Immature natural killer cell (primary cell): ENCODE measurements at regions not wholly inside any gene's neighbourhood (a gene's known extent, or its start where the extent isn't known, plus 50 kb on each side); places are given as distances from the start of the nearest gene placed in this dataset.

Experiments
- DNase-seq, 3 donors: peaks; one replicate each; pipeline ENCODE4 v3.0.0; 2022; ENCODE audit warnings: mixed read lengths in 1 of 3
- H3K27ac Mint-ChIP-seq, 6 donors: one replicate each; pipeline ENCODE4 v1.8.0; 2020; ENCODE audit warnings: mixed read lengths in 6 of 6, mild to moderate bottlenecking in 5 of 6, inconsistent platforms in 4 of 6, moderate library complexity in 3 of 6
- H3K27me3 Mint-ChIP-seq, 3 donors: one replicate each; pipeline ENCODE4 v1.8.0; 2020 to 2021; ENCODE audit warnings: low read depth in 3 of 3, mild to moderate bottlenecking in 3 of 3, mixed read lengths in 3 of 3, moderate library complexity in 3 of 3, inconsistent platforms in 1 of 3
- H3K36me3 Mint-ChIP-seq, 3 donors: one replicate each; pipeline ENCODE4 v1.8.0; 2020; ENCODE audit warnings: mixed read lengths in 3 of 3, inconsistent platforms in 2 of 3, mild to moderate bottlenecking in 2 of 3
- H3K4me1 Mint-ChIP-seq, 2 donors: one replicate each; pipeline ENCODE4 v1.8.0; 2020; ENCODE audit warnings: inconsistent platforms in 2 of 2, mild to moderate bottlenecking in 2 of 2, mixed read lengths in 2 of 2, moderate library complexity in 1 of 2
- H3K4me3 Mint-ChIP-seq, 5 donors: one replicate each; pipeline ENCODE4 v1.8.0; 2020; ENCODE audit warnings: mild to moderate bottlenecking in 5 of 5, mixed read lengths in 5 of 5, inconsistent platforms in 3 of 5, moderate library complexity in 3 of 5
- H3K9me3 Mint-ChIP-seq, 6 donors: one replicate each; pipeline ENCODE4 v1.8.0; 2020; ENCODE audit warnings: mild to moderate bottlenecking in 6 of 6, mixed read lengths in 6 of 6, inconsistent platforms in 4 of 6, moderate library complexity in 3 of 6

GRCh38 chr21:16768096-16768495, 744.7 kb upstream of the CXADR start:
- Mint-ChIP-seq H3K4me1 (no peaks in the 10 kb centered on the region), H3K4me3 (no peak overlapping the region), H3K9me3 (peaks cover 4 to 54% (median 26%) of the 10 kb centered on the region in 6 donors), H3K27ac (no peak overlapping the region), H3K36me3 (peaks cover 0 to 5% (median 0%) of the 10 kb centered on the region in 3 donors), H3K27me3 (no peaks in the 10 kb centered on the region)
- no peak for DNase-seq

GRCh38 chr21:16770266-16770665, 742.6 kb upstream of the CXADR start:
- peaks cover 2 to 62% (median 27%) of the 10 kb centered on the region in 6 donors for H3K9me3 Mint-ChIP-seq
- no peak overlapping the region for H3K27ac Mint-ChIP-seq
- no peak overlapping the region for H3K4me3 Mint-ChIP-seq
- no peaks in the 10 kb centered on the region for H3K27me3 Mint-ChIP-seq
- no peaks in the 10 kb centered on the region for H3K4me1 Mint-ChIP-seq
- DNase-seq: no peak
- peaks cover 0 to 5% (median 0%) of the 10 kb centered on the region in 3 donors for H3K36me3 Mint-ChIP-seq

DNA sequence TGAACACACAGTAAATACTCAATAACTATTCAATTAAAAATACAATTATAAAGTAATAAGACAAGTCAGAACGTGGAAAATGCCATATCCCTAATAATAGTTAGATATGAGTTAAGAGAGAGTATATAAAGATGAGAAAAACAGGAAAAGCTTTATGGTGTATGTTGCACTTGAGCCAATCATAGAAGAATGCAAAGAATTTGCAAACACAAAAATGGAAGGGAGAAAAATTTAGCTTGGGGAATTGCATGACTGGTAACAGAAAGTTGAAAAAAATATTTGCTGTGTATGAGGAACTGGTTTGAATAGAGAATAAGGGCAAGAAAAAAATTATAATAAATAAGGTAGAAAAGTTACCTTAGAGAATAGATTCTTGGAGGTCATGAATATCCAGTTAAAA, 739.6 kb upstream of the CXADR start:
- no peak for DNase-seq
- Mint-ChIP-seq H3K4me3 (no peak overlapping the region), H3K27me3 (no peaks in the 10 kb centered on the region), H3K27ac (no peak overlapping the region), H3K9me3 (peaks cover 2 to 56% (median 29%) of the 10 kb centered on the region in 6 donors), H3K36me3 (peaks cover 0 to 5% (median 0%) of the 10 kb centered on the region in 3 donors), H3K4me1 (no peaks in the 10 kb centered on the region)

DNA sequence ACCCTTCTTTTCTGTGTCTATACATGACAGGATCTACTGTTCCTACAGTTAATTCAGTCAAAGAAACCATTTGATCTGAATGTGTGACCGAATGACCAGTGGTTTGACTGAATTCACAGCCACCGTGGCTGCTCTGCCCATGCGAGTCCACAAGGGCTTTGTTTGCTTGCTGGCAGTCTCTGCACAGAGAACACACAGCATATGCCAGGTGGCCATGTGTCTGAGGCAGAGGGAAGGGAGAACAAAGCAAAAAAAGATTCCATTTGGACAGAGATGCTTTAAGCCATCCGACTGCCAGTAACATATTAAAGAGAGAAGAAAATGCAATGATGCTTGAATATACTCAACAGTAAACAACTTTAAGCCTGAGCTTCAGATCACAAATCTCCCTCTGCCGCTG, 737.8 kb upstream of the CXADR start:
- no peak overlapping the region for H3K27ac Mint-ChIP-seq
- peaks cover 0 to 5% (median 0%) of the 10 kb centered on the region in 3 donors for H3K36me3 Mint-ChIP-seq
- H3K4me1 Mint-ChIP-seq: no peaks in the 10 kb centered on the region
- DNase-seq: no peak
- H3K4me3 Mint-ChIP-seq: no peak overlapping the region
- H3K9me3 Mint-ChIP-seq: peaks cover 6 to 65% (median 38%) of the 10 kb centered on the region in 6 donors
- H3K27me3 Mint-ChIP-seq: no peaks in the 10 kb centered on the region

GRCh38 chr21:16777041-16777720, 735.7 kb upstream of the CXADR start:
- H3K27me3 Mint-ChIP-seq: no peaks in the 10 kb centered on the region
- H3K4me3 Mint-ChIP-seq: no peak overlapping the region
- peaks cover 11 to 69% (median 48%) of the 10 kb centered on the region in 6 donors for H3K9me3 Mint-ChIP-seq
- H3K36me3 Mint-ChIP-seq: peaks cover 0 to 5% (median 0%) of the 10 kb centered on the region in 3 donors
- DNase-seq: no peak
- H3K27ac Mint-ChIP-seq: no peak overlapping the region
- H3K4me1 Mint-ChIP-seq: no peaks in the 10 kb centered on the region

DNA sequence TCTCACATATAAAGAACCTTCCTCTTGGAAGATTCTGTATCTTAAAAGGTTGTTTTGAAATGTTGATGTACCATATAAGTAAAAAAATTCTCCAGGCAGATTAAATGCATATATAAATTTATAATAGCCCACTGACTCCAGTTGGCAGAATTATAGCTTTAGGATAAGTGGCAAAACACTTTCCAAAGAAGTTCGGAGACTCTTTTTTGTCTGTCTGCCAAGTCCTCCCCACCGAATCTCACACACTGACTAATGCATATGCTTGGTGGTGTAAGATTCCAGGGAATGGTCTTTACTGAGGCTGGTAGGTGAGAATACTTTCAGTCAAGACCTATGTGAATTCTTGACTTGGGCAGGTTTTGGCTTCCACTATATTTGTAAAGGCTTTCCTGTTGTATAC, 724.3 kb upstream of the CXADR start:
- peaks cover 14 to 56% (median 24%) of the 10 kb centered on the region in 6 donors for H3K9me3 Mint-ChIP-seq
- no peak overlapping the region for H3K27ac Mint-ChIP-seq
- no peak for DNase-seq
- no peak overlapping the region for H3K4me3 Mint-ChIP-seq
- H3K4me1 Mint-ChIP-seq: no peaks in the 10 kb centered on the region
- H3K36me3 Mint-ChIP-seq: no peaks in the 10 kb centered on the region
- no peaks in the 10 kb centered on the region for H3K27me3 Mint-ChIP-seq

GRCh38 chr21:16789636-16790035, 723.2 kb upstream of the CXADR start:
- Mint-ChIP-seq H3K36me3 (no peaks in the 10 kb centered on the region), H3K27me3 (no peaks in the 10 kb centered on the region), H3K27ac (no peak overlapping the region), H3K4me3 (no peak overlapping the region), H3K9me3 (peaks cover 7 to 46% (median 17%) of the 10 kb centered on the region in 6 donors), H3K4me1 (no peaks in the 10 kb centered on the region)
- DNase-seq: no peak

- no peak for DNase-seq
- no peak overlapping the region for H3K4me3 Mint-ChIP-seq
- H3K27me3 Mint-ChIP-seq: no peaks in the 10 kb centered on the region
- no peaks in the 10 kb centered on the region for H3K4me1 Mint-ChIP-seq
- no peaks in the 10 kb centered on the region for H3K36me3 Mint-ChIP-seq
- H3K9me3 Mint-ChIP-seq: peaks cover 0 to 32% (median 13%) of the 10 kb centered on the region in 6 donors
- no peak overlapping the region for H3K27ac Mint-ChIP-seq
Measured at GRCh38 chr21:16792101-16792500, 720.7 kb upstream of the CXADR start.

DNA sequence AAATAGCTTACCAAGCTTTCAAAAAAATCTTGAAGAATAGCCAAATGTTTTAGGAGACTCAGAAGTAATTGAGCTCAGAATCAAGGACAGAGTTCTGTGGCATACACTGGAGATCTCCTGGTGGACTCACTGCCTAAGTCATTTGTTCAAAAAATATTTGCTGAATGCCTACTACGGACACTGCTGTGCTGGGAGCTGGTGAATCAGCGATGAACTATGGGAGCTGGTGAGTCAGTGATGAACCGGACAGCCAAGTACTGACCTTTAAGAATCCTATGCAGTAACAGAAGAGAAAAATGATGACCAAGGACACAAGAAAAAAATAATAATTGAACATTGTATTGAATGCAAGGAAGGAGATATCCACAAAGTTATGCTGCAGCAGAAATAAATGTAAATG, 717.9 kb upstream of the CXADR start:
- DNase-seq: no peak
- no peaks in the 10 kb centered on the region for H3K27me3 Mint-ChIP-seq
- H3K4me3 Mint-ChIP-seq: no peak overlapping the region
- H3K27ac Mint-ChIP-seq: no peak overlapping the region
- H3K4me1 Mint-ChIP-seq: no peaks in the 10 kb centered on the region
- H3K36me3 Mint-ChIP-seq: no peaks in the 10 kb centered on the region
- peaks cover 10 to 38% (median 16%) of the 10 kb centered on the region in 6 donors for H3K9me3 Mint-ChIP-seq

DNA sequence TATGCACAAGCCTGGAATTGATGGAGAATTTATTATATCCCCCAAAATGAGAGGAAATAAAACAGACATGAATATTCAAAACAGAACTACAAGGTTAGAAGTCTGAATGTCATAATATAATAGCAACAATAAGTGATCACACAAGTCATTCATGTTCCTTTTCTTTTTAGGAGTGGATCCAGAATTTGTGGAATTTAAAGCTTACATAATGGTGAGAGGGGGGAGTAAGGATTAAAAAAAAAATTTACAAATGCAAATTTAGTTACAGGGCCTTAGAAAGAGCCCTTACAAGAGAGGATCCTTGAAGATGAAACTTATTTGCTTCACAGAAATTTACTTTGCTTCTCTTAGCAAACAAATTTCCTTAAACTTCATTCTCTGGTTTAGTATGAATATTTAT, 716.1 kb upstream of the CXADR start:
- no peak overlapping the region for H3K27ac Mint-ChIP-seq
- H3K4me1 Mint-ChIP-seq: no peaks in the 10 kb centered on the region
- H3K27me3 Mint-ChIP-seq: no peaks in the 10 kb centered on the region
- peaks cover 0 to 5% (median 0%) of the 10 kb centered on the region in 3 donors for H3K36me3 Mint-ChIP-seq
- H3K4me3 Mint-ChIP-seq: no peak overlapping the region
- DNase-seq: no peak
- H3K9me3 Mint-ChIP-seq: peaks cover 6 to 51% (median 25%) of the 10 kb centered on the region in 6 donors

DNA sequence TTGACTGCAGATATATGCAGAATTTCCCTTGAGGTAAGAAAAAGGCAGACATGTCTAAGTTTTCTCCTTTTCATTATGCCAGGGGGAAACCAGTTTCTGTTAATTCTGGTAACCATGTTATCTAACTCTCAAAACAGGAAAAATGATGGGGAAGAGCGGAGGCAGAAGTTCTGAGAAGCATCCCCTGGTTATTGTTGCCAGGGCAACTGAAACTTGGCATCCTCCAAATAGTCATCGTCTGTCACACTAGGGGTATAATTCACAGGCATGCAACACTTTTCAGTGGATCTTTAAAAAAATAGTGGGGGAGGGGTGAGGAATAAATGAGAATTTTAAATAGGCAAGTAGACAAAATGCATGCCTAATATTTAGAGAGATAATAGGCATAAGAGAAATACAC, 715.3 kb upstream of the CXADR start:
- H3K9me3 Mint-ChIP-seq: peaks cover 8 to 58% (median 26%) of the 10 kb centered on the region in 6 donors
- DNase-seq: no peak
- H3K4me1 Mint-ChIP-seq: no peaks in the 10 kb centered on the region
- no peak overlapping the region for H3K27ac Mint-ChIP-seq
- no peak overlapping the region for H3K4me3 Mint-ChIP-seq
- no peaks in the 10 kb centered on the region for H3K27me3 Mint-ChIP-seq
- peaks cover 0 to 5% (median 0%) of the 10 kb centered on the region in 3 donors for H3K36me3 Mint-ChIP-seq

DNA sequence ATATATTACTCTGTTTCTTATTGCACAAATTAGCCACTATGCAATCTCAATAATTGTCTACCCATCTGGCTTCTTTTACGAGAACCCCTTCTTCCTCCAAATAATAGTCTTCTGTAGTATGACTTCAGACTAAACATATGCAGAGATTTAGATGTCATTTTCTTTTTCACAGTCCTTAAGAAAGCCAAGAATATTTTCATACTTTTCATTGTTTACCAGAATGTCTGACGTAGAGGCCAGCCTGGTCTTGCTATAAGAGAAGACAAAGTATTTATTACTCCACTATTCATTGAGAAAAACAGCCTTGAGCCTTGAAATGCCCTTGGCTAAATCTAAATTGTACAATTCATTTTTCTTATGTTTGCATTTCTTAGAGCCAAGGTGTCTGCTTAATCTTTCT, 714.9 kb upstream of the CXADR start:
- no peak overlapping the region for H3K27ac Mint-ChIP-seq
- H3K4me1 Mint-ChIP-seq: no peaks in the 10 kb centered on the region
- peaks cover 8 to 54% (median 26%) of the 10 kb centered on the region in 6 donors for H3K9me3 Mint-ChIP-seq
- H3K27me3 Mint-ChIP-seq: no peaks in the 10 kb centered on the region
- no peak for DNase-seq
- H3K4me3 Mint-ChIP-seq: no peak overlapping the region
- H3K36me3 Mint-ChIP-seq: peaks cover 0 to 5% (median 0%) of the 10 kb centered on the region in 3 donors

- Mint-ChIP-seq H3K9me3 (peaks cover 6 to 58% (median 34%) of the 10 kb centered on the region in 6 donors), H3K4me3 (no peak overlapping the region), H3K36me3 (peaks cover 0 to 5% (median 4%) of the 10 kb centered on the region in 3 donors), H3K27ac (no peak overlapping the region), H3K27me3 (peaks cover 0 to 2% (median 0%) of the 10 kb centered on the region in 3 donors), H3K4me1 (no peaks in the 10 kb centered on the region)
- no peak for DNase-seq
Measured at GRCh38 chr21:16800536-16801275, 712.1 kb upstream of the CXADR start.

- DNase-seq: no peak
- peaks cover 6 to 45% (median 29%) of the 10 kb centered on the region in 6 donors for H3K9me3 Mint-ChIP-seq
- H3K4me1 Mint-ChIP-seq: no peaks in the 10 kb centered on the region
- no peaks in the 10 kb centered on the region for H3K36me3 Mint-ChIP-seq
- H3K4me3 Mint-ChIP-seq: no peak overlapping the region
- H3K27me3 Mint-ChIP-seq: peaks cover 0 to 2% (median 0%) of the 10 kb centered on the region in 3 donors
- H3K27ac Mint-ChIP-seq: no peak overlapping the region
Measured at GRCh38 chr21:16811011-16811410, 701.8 kb upstream of the CXADR start.
